ENCODE measurements at regions not wholly inside any gene's neighbourhood (a gene's known extent, or its start where the extent isn't known, plus 50 kb on each side); places are given as distances from the start of the nearest gene placed in this dataset.
"Not testable (repeated sequence)": the region's sequence is repeated elsewhere in the genome, so short reads cannot be mapped to it uniquely, and the experiment has no call there.

GRCh38 chr4:177986236-177986635, 544.0 kb upstream of the AGA start:
- Histone ChIP-seq H3K27me3 (ENCODE audit: control insufficient read depth, insufficient read depth, low read length) (no peaks in the 10 kb centered on the region), H3K36me3 (ENCODE audit: insufficient read depth, low read length) (no peaks in the 10 kb centered on the region), H3K4me3 (ENCODE audit: low read length) (no peak overlapping the region), H3K9ac (ENCODE audit: low read depth, low read length) (no peak overlapping the region), H3K9me3 (replicated peaks; ENCODE audit: low read length) (no peaks in the 10 kb centered on the region), H3K4me2 (ENCODE audit: low read length) (no peak overlapping the region), H3K4me1 (ENCODE audit: control insufficient read depth, insufficient read depth, low read length) (no peaks in the 10 kb centered on the region)

GRCh38 chr4:177987896-177988295, 545.7 kb upstream of the AGA start:
- H3K4me1 ChIP-seq (ENCODE audit: control insufficient read depth, insufficient read depth, low read length) = no peaks in the 10 kb centered on the region
- H3K9ac ChIP-seq (ENCODE audit: low read depth, low read length) = no peak overlapping the region
- no peaks in the 10 kb centered on the region for H3K9me3 ChIP-seq (replicated peaks; ENCODE audit: low read length)

GRCh38 chr4:177989503-177990201, 547.4 kb upstream of the AGA start:
- H3K4me1 ChIP-seq (ENCODE audit: control insufficient read depth, insufficient read depth, low read length) = no peaks in the 10 kb centered on the region
- no peak overlapping the region for H3K4me2 ChIP-seq (ENCODE audit: low read length)
- no peaks in the 10 kb centered on the region for H3K27me3 ChIP-seq (ENCODE audit: control insufficient read depth, insufficient read depth, low read length)
- no peaks in the 10 kb centered on the region for H3K9me3 ChIP-seq (replicated peaks; ENCODE audit: low read length)
- no peak overlapping the region for H3K9ac ChIP-seq (ENCODE audit: low read depth, low read length)
- no peak overlapping the region for H3K4me3 ChIP-seq (ENCODE audit: low read length)
- no peaks in the 10 kb centered on the region for H3K36me3 ChIP-seq (ENCODE audit: insufficient read depth, low read length)

More at GRCh38 chr4:177987896-177988295, 545.7 kb upstream of the AGA start:
- Histone ChIP-seq H3K4me3 (ENCODE audit: low read length) (no peak overlapping the region), H3K4me2 (ENCODE audit: low read length) (no peak overlapping the region), H3K36me3 (ENCODE audit: insufficient read depth, low read length) (no peaks in the 10 kb centered on the region), H3K27me3 (ENCODE audit: control insufficient read depth, insufficient read depth, low read length) (no peaks in the 10 kb centered on the region)

GRCh38 chr4:178003098-178003657, 560.9 kb upstream of the AGA start:
- H3K4me2 ChIP-seq (ENCODE audit: low read length) = no peak overlapping the region

GRCh38 chr4:178010596-178010995, 568.4 kb upstream of the AGA start:
- Histone ChIP-seq H3K4me1 (ENCODE audit: control insufficient read depth, insufficient read depth, low read length) (no peaks in the 10 kb centered on the region), H3K4me3 (ENCODE audit: low read length) (no peak overlapping the region), H3K4me2 (ENCODE audit: low read length) (no peak overlapping the region), H3K9ac (ENCODE audit: low read depth, low read length) (no peak overlapping the region), H3K27me3 (ENCODE audit: control insufficient read depth, insufficient read depth, low read length) (no peaks in the 10 kb centered on the region), H3K36me3 (ENCODE audit: insufficient read depth, low read length) (no peaks in the 10 kb centered on the region), H3K9me3 (replicated peaks; ENCODE audit: low read length) (peaks cover 3% of the 10 kb centered on the region)

More at GRCh38 chr4:178003098-178003657, 560.9 kb upstream of the AGA start:
- Histone ChIP-seq H3K27me3 (ENCODE audit: control insufficient read depth, insufficient read depth, low read length) (no peaks in the 10 kb centered on the region), H3K4me1 (ENCODE audit: control insufficient read depth, insufficient read depth, low read length) (no peaks in the 10 kb centered on the region), H3K4me3 (ENCODE audit: low read length) (no peak overlapping the region), H3K9me3 (replicated peaks; ENCODE audit: low read length) (peaks cover 4% of the 10 kb centered on the region), H3K36me3 (ENCODE audit: insufficient read depth, low read length) (no peaks in the 10 kb centered on the region), H3K9ac (ENCODE audit: low read depth, low read length) (no peak overlapping the region)

GRCh38 chr4:178015046-178015445, 572.8 kb upstream of the AGA start:
- H3K27me3 ChIP-seq (ENCODE audit: control insufficient read depth, insufficient read depth, low read length); H3K36me3 ChIP-seq (ENCODE audit: insufficient read depth, low read length); H3K4me1 ChIP-seq (ENCODE audit: control insufficient read depth, insufficient read depth, low read length); H3K4me3 ChIP-seq (ENCODE audit: low read length); H3K4me2 ChIP-seq (ENCODE audit: low read length); H3K9me3 ChIP-seq (replicated peaks; ENCODE audit: low read length); H3K9ac ChIP-seq (ENCODE audit: low read depth, low read length): not testable (repeated sequence)

- no peak overlapping the region for H3K9ac ChIP-seq (ENCODE audit: low read depth, low read length)
- H3K4me1 ChIP-seq (ENCODE audit: control insufficient read depth, insufficient read depth, low read length) = no peaks in the 10 kb centered on the region
- H3K4me2 ChIP-seq (ENCODE audit: low read length) = no peak overlapping the region
- no peaks in the 10 kb centered on the region for H3K27me3 ChIP-seq (ENCODE audit: control insufficient read depth, insufficient read depth, low read length)
- H3K9me3 ChIP-seq (replicated peaks; ENCODE audit: low read length) = peaks cover 5% of the 10 kb centered on the region
- no peak overlapping the region for H3K4me3 ChIP-seq (ENCODE audit: low read length)
- no peaks in the 10 kb centered on the region for H3K36me3 ChIP-seq (ENCODE audit: insufficient read depth, low read length)
These were observed 584.8 kb upstream of the AGA start for GRCh38 chr4:178026999-178027398.

GRCh38 chr4:178027796-178028195, 585.6 kb upstream of the AGA start:
- Histone ChIP-seq H3K36me3 (ENCODE audit: insufficient read depth, low read length) (no peaks in the 10 kb centered on the region), H3K4me2 (ENCODE audit: low read length) (no peak overlapping the region), H3K9ac (ENCODE audit: low read depth, low read length) (no peak overlapping the region), H3K4me3 (ENCODE audit: low read length) (no peak overlapping the region), H3K4me1 (ENCODE audit: control insufficient read depth, insufficient read depth, low read length) (no peaks in the 10 kb centered on the region), H3K27me3 (ENCODE audit: control insufficient read depth, insufficient read depth, low read length) (no peaks in the 10 kb centered on the region), H3K9me3 (replicated peaks; ENCODE audit: low read length) (peaks cover 5% of the 10 kb centered on the region)

GRCh38 chr4:178028481-178028880, 586.2 kb upstream of the AGA start:
- Histone ChIP-seq H3K36me3 (ENCODE audit: insufficient read depth, low read length) (no peaks in the 10 kb centered on the region), H3K4me1 (ENCODE audit: control insufficient read depth, insufficient read depth, low read length) (no peaks in the 10 kb centered on the region), H3K9me3 (replicated peaks; ENCODE audit: low read length) (peaks cover 5% of the 10 kb centered on the region), H3K4me2 (ENCODE audit: low read length) (no peak overlapping the region), H3K9ac (ENCODE audit: low read depth, low read length) (no peak overlapping the region), H3K27me3 (ENCODE audit: control insufficient read depth, insufficient read depth, low read length) (no peaks in the 10 kb centered on the region), H3K4me3 (ENCODE audit: low read length) (no peak overlapping the region)

GRCh38 chr4:178037459-178038214, 595.4 kb upstream of the AGA start:
- Histone ChIP-seq H3K4me3 (ENCODE audit: low read length) (no peak overlapping the region), H3K27me3 (ENCODE audit: control insufficient read depth, insufficient read depth, low read length) (no peaks in the 10 kb centered on the region), H3K4me2 (ENCODE audit: low read length) (no peak overlapping the region), H3K9ac (ENCODE audit: low read depth, low read length) (no peak overlapping the region), H3K9me3 (replicated peaks; ENCODE audit: low read length) (peaks cover 3% of the 10 kb centered on the region), H3K4me1 (ENCODE audit: control insufficient read depth, insufficient read depth, low read length) (no peaks in the 10 kb centered on the region), H3K36me3 (ENCODE audit: insufficient read depth, low read length) (no peaks in the 10 kb centered on the region)

GRCh38 chr4:178056996-178057395, 614.8 kb upstream of the AGA start:
- H3K9me3 ChIP-seq (replicated peaks; ENCODE audit: low read length) = peaks cover 16% of the 10 kb centered on the region
- no peaks in the 10 kb centered on the region for H3K4me1 ChIP-seq (ENCODE audit: control insufficient read depth, insufficient read depth, low read length)
- no peaks in the 10 kb centered on the region for H3K36me3 ChIP-seq (ENCODE audit: insufficient read depth, low read length)
- no peak overlapping the region for H3K4me2 ChIP-seq (ENCODE audit: low read length)
- H3K9ac ChIP-seq (ENCODE audit: low read depth, low read length) = no peak overlapping the region
- H3K4me3 ChIP-seq (ENCODE audit: low read length) = no peak overlapping the region
- no peaks in the 10 kb centered on the region for H3K27me3 ChIP-seq (ENCODE audit: control insufficient read depth, insufficient read depth, low read length)
